Neuronal stem cell (in vitro differentiated cells): ENCODE measurements at regions not wholly inside any gene's neighbourhood (a gene's known extent, or its start where the extent isn't known, plus 50 kb on each side); places are given as distances from the start of the nearest gene placed in this dataset.

Experiments used
- DNase-seq: peaks from one replicate; pipeline ENCODE4 v3.0.0-alpha.2; 2013; ENCODE audit warnings: low spot score
- H2AFZ ChIP-seq: one replicate; pipeline ENCODE4 v1.6.1; 2013; ENCODE audit warnings: mild to moderate bottlenecking, low read length, inconsistent platforms
- H2AK5ac ChIP-seq: 2 replicates; pipeline ENCODE4 v1.6.1; 2013; ENCODE audit warnings: low read depth, mild to moderate bottlenecking, inconsistent platforms, low read length, moderate library complexity, mixed read lengths
- H2BK120ac ChIP-seq: 2 replicates; pipeline ENCODE4 v1.6.1; 2013; ENCODE audit warnings: low read depth, mild to moderate bottlenecking, inconsistent platforms, low read length, moderate library complexity, mixed read lengths
- H2BK12ac ChIP-seq: one replicate; pipeline ENCODE4 v1.6.1; 2013; ENCODE audit warnings: low read length, inconsistent platforms
- H2BK15ac ChIP-seq: 2 replicates; pipeline ENCODE4 v1.6.1; 2013; ENCODE audit warnings: mild to moderate bottlenecking, low read length, inconsistent platforms, mixed read lengths
- H2BK5ac ChIP-seq: one replicate; pipeline ENCODE4 v1.6.1; 2013; ENCODE audit warnings: inconsistent platforms, mild to moderate bottlenecking, low read length, moderate library complexity
- H3K14ac ChIP-seq: one replicate; pipeline ENCODE4 v1.6.1; 2013; ENCODE audit warnings: low read length, inconsistent platforms
- H3K18ac ChIP-seq: 2 replicates; pipeline ENCODE4 v1.6.1; 2013; ENCODE audit warnings: low read length, inconsistent platforms
- H3K23ac ChIP-seq: 2 replicates; pipeline ENCODE4 v1.6.1; 2013; ENCODE audit warnings: low read depth, mild to moderate bottlenecking, mixed read lengths, low read length, inconsistent platforms; ENCODE audit not compliant: poor library complexity
- H3K27ac ChIP-seq: replicated peaks from 3 replicates; pipeline ENCODE4 v1.5.1; 2013; ENCODE audit warnings: low read length, inconsistent platforms
- H3K27me3 ChIP-seq, 3 experiments: 2 replicates each; pipeline ENCODE4 v1.6.1; 2013; ENCODE audit warnings: low read length in 3 of 3, mild to moderate bottlenecking in 2 of 3, inconsistent platforms in 1 of 3, low read depth in 1 of 3, mixed read lengths in 1 of 3, moderate library complexity in 1 of 3; ENCODE audit not compliant: control insufficient read depth in 3 of 3, insufficient read depth in 3 of 3
- H3K36me3 ChIP-seq, 2 donors: replicated peaks in 1 of 2; 2 replicates each; pipeline ENCODE4 v1.6.1; 2013; ENCODE audit warnings: low read length in 2 of 2; ENCODE audit not compliant: control insufficient read depth in 2 of 2, insufficient read depth in 2 of 2
- H3K4ac ChIP-seq: 2 replicates; pipeline ENCODE4 v1.6.1; 2013; ENCODE audit warnings: inconsistent platforms, mild to moderate bottlenecking, low read length, moderate library complexity
- H3K4me1 ChIP-seq, 2 donors: 1 replicate in 1 of 2; 2 replicates in 1 of 2; pipeline ENCODE4 v1.6.1; 2013; ENCODE audit warnings: low read length in 2 of 2, low read depth in 1 of 2; ENCODE audit not compliant: control insufficient read depth in 2 of 2, insufficient read depth in 1 of 2
- H3K4me2 ChIP-seq: one replicate; pipeline ENCODE4 v1.6.1; 2013; ENCODE audit warnings: mild to moderate bottlenecking, low read length, inconsistent platforms; ENCODE audit not compliant: insufficient read depth, poor library complexity, severe bottlenecking
- H3K4me3 ChIP-seq, 2 donors: 2 replicates each; pipeline ENCODE4 v1.5.1; 2013; ENCODE audit warnings: low read length in 2 of 2, mild to moderate bottlenecking in 2 of 2, inconsistent platforms in 1 of 2, moderate library complexity in 1 of 2
- H3K79me1 ChIP-seq: one replicate; pipeline ENCODE4 v1.6.1; 2013; ENCODE audit warnings: low read depth, mild to moderate bottlenecking, inconsistent platforms, low read length, moderate library complexity
- H3K9ac ChIP-seq: one replicate; pipeline ENCODE4 v1.6.1; 2013; ENCODE audit warnings: mild to moderate bottlenecking, low read depth, low read length, inconsistent platforms; ENCODE audit not compliant: poor library complexity
- H3K9me3 ChIP-seq, 2 donors: replicated peaks in 1 of 2; 2 replicates each; pipeline versions ENCODE3 to v1.6.1; 2013; ENCODE audit warnings: low read length in 2 of 2, mild to moderate bottlenecking in 2 of 2, inconsistent platforms in 1 of 2, low read depth in 1 of 2, mixed read lengths in 1 of 2, moderate library complexity in 1 of 2; ENCODE audit not compliant: control insufficient read depth in 2 of 2, insufficient read depth in 1 of 2
- H4K8ac ChIP-seq: one replicate; pipeline ENCODE4 v1.6.1; 2013; ENCODE audit warnings: low read depth, mild to moderate bottlenecking, inconsistent platforms, low read length, moderate library complexity
- H4K91ac ChIP-seq: one replicate; pipeline ENCODE4 v1.6.1; 2013; ENCODE audit warnings: low read length, low read depth, mild to moderate bottlenecking, inconsistent platforms; ENCODE audit not compliant: poor library complexity
- WGBS, 2 donors: extraction: QIAGEN DNeasy Blood & Tissue Kit; methylation state at CpG; one replicate each; pipeline ENCODE4 v1.1.7; 2013; ENCODE audit warnings: missing lambda C conversion rate in 2 of 2, mixed read lengths in 1 of 2; ENCODE audit not compliant: insufficient read length in 2 of 2, insufficient replicate concordance in 1 of 2; ENCODE audit errors: extremely low coverage in 2 of 2; 5-methylcytosine and 5-hydroxymethylcytosine counted together

DNA sequence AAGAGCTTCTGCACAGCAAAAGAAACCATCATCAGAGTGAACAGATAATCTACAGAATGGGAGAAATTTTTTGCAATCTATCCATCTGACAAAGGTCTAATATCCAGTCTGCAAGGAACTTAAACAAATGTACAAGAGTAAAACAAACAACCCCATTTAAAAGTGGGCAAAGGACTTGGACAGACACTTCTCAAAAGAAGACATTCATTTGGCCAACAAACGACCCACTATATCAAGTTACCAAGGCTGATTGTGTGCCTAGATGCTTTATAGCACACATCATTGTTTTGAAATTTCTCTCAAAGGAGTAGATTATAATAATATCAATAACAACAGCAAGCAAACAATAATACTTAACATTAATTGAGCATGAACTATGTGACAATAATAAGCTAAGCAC is 117.1 kb downstream of the TFPI2 start:
- Histone ChIP-seq H3K36me3 (no peaks in the 10 kb centered on the region), H3K9me3 (peaks cover 0 to 4% of the 10 kb centered on the region in 2 donors), H3K27ac (no peak overlapping the region), H2AFZ (no peak overlapping the region), H3K18ac (no peak overlapping the region), H2AK5ac (no peak overlapping the region), H3K14ac (no peak overlapping the region), H3K4me1 (no peaks in the 10 kb centered on the region), H2BK5ac (no peak overlapping the region), H3K27me3 (no peaks in the 10 kb centered on the region), H3K4me3 (no peak overlapping the region), H3K4me2 (no peak overlapping the region), H3K23ac (no peak overlapping the region), H2BK12ac (no peak overlapping the region), H3K79me1 (no peaks in the 10 kb centered on the region), H3K9ac (no peak overlapping the region), H2BK120ac (no peak overlapping the region), H4K91ac (no peak overlapping the region), H3K4ac (no peak overlapping the region), H4K8ac (no peak overlapping the region), H2BK15ac (no peak overlapping the region)
- no peak for DNase-seq
- WGBS, 2 donors = no CpG with 5 or more reads among the region's 1 CpG

DNA sequence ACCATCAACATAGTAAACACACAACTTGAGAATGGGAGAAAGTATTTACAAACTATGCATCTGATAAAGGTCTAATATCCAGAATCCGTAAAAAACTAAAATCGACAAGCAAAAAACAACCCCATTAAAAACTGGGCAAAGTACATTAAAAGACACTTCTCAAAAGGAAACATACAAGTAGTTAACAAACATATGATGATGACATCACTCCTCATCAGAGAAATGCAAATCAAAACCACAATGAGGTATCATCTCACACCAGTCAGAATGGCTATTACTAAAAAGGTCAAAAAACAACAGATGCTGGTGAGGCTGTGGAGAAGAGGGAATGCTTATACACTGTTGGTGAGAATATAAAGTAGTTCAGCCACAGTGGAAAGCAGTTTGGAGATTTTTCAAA is 125.1 kb downstream of the TFPI2 start:
- Histone ChIP-seq H3K14ac (no peak overlapping the region), H3K36me3 (no peaks in the 10 kb centered on the region), H3K79me1 (no peaks in the 10 kb centered on the region), H2BK120ac (no peak overlapping the region), H3K9ac (no peak overlapping the region), H2BK15ac (no peak overlapping the region), H3K27me3 (no peaks in the 10 kb centered on the region), H3K23ac (no peak overlapping the region), H3K4me3 (no peak overlapping the region), H3K4me2 (no peak overlapping the region), H4K91ac (no peak overlapping the region), H3K4ac (no peak overlapping the region), H3K9me3 (no peaks in the 10 kb centered on the region), H3K4me1 (no peaks in the 10 kb centered on the region), H3K18ac (no peak overlapping the region), H2AFZ (no peak overlapping the region), H4K8ac (no peak overlapping the region), H2BK12ac (no peak overlapping the region), H2AK5ac (no peak overlapping the region), H2BK5ac (no peak overlapping the region), H3K27ac (no peak overlapping the region)
- no peak for DNase-seq
- WGBS, 2 donors = no CpG with 5 or more reads among the region's 2 CpGs

DNA sequence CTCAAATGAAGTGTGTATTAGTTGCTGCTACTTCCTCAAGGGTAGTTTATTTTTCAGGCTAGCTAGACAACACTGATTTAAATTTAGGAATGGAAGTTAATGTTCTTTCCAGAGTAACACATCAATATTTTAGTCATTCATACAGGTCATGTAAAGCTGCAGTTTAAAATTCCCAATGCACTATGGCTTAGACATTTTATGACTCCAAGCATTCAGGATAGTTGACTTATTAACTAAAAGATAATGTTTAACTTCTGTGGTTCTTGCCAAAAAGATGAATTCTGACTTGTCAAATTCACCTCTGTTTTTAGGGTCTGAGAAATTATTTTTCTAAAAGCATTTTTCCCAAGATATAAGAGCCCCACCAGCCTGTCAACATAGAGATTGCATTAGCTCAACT is 131.9 kb downstream of the TFPI2 start:
- no peak overlapping the region for H3K4me2 ChIP-seq
- DNase-seq = no peak
- H3K23ac ChIP-seq = no peak overlapping the region
- H3K9me3 ChIP-seq = no peaks in the 10 kb centered on the region
- H4K91ac ChIP-seq = no peak overlapping the region
- no peaks in the 10 kb centered on the region for H3K36me3 ChIP-seq
- H2AK5ac ChIP-seq = no peak overlapping the region
- H2BK120ac ChIP-seq = no peak overlapping the region
- H4K8ac ChIP-seq = no peak overlapping the region
- no peaks in the 10 kb centered on the region for H3K4me1 ChIP-seq
- no peak overlapping the region for H3K18ac ChIP-seq
- no peaks in the 10 kb centered on the region for H3K79me1 ChIP-seq
- H3K4me3 ChIP-seq = no peak overlapping the region
- H2BK5ac ChIP-seq = no peak overlapping the region
- H2BK12ac ChIP-seq = no peak overlapping the region
- no peak overlapping the region for H3K14ac ChIP-seq
- H3K9ac ChIP-seq = no peak overlapping the region
- H3K4ac ChIP-seq = no peak overlapping the region
- H3K27ac ChIP-seq = no peak overlapping the region
- no peak overlapping the region for H2BK15ac ChIP-seq
- H3K27me3 ChIP-seq = no peaks in the 10 kb centered on the region
- H2AFZ ChIP-seq = no peak overlapping the region

DNA sequence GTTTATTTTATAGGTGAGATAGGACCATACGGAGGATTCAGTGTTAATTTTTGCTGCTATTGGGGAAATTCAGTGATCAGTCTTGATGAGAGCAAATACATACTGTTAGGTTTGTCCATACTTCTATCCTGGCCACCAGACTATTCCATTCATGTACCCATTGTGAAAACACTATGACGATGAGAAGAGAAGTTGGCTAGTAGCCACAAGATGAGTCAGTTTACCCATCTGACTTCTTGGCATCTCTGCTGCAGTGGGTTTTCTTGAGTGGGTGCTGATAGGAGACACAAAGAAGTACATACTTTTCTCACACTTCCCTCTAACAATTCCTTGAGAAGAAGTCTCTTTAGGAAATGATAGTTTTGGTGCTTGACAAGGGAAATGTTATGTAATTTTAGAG is 133.1 kb downstream of the TFPI2 start:
- H3K4me3 ChIP-seq = no peak overlapping the region
- H2BK12ac ChIP-seq = no peak overlapping the region
- WGBS, 2 donors = no CpG with 5 or more reads among the region's 2 CpGs
- no peak overlapping the region for H3K27ac ChIP-seq
- no peak for DNase-seq
- H3K18ac ChIP-seq = no peak overlapping the region
- H3K79me1 ChIP-seq = no peaks in the 10 kb centered on the region
- H2BK15ac ChIP-seq = no peak overlapping the region
- no peak overlapping the region for H3K14ac ChIP-seq
- no peak overlapping the region for H3K23ac ChIP-seq
- H2AFZ ChIP-seq = no peak overlapping the region
- no peaks in the 10 kb centered on the region for H3K36me3 ChIP-seq
- H2AK5ac ChIP-seq = no peak overlapping the region
- no peak overlapping the region for H3K9ac ChIP-seq
- H4K91ac ChIP-seq = no peak overlapping the region
- no peak overlapping the region for H2BK5ac ChIP-seq
- no peak overlapping the region for H4K8ac ChIP-seq
- no peak overlapping the region for H2BK120ac ChIP-seq
- no peaks in the 10 kb centered on the region for H3K9me3 ChIP-seq
- no peaks in the 10 kb centered on the region for H3K27me3 ChIP-seq
- H3K4me1 ChIP-seq = no peaks in the 10 kb centered on the region
- no peak overlapping the region for H3K4me2 ChIP-seq
- H3K4ac ChIP-seq = no peak overlapping the region
